Neuronal stem cell (in vitro differentiated cells): ENCODE measurements at regions not wholly inside any gene's neighbourhood (a gene's known extent, or its start where the extent isn't known, plus 50 kb on each side); places are given as distances from the start of the nearest gene placed in this dataset.

Source experiments
- DNase-seq: peaks from one replicate; pipeline ENCODE4 v3.0.0-alpha.2; 2013; ENCODE audit warnings: low spot score
- H2AFZ ChIP-seq: one replicate; pipeline ENCODE4 v1.6.1; 2013; ENCODE audit warnings: mild to moderate bottlenecking, low read length, inconsistent platforms
- H2AK5ac ChIP-seq: 2 replicates; pipeline ENCODE4 v1.6.1; 2013; ENCODE audit warnings: low read depth, mild to moderate bottlenecking, inconsistent platforms, low read length, moderate library complexity, mixed read lengths
- H2BK120ac ChIP-seq: 2 replicates; pipeline ENCODE4 v1.6.1; 2013; ENCODE audit warnings: low read depth, mild to moderate bottlenecking, inconsistent platforms, low read length, moderate library complexity, mixed read lengths
- H2BK12ac ChIP-seq: one replicate; pipeline ENCODE4 v1.6.1; 2013; ENCODE audit warnings: low read length, inconsistent platforms
- H2BK15ac ChIP-seq: 2 replicates; pipeline ENCODE4 v1.6.1; 2013; ENCODE audit warnings: mild to moderate bottlenecking, low read length, inconsistent platforms, mixed read lengths
- H2BK5ac ChIP-seq: one replicate; pipeline ENCODE4 v1.6.1; 2013; ENCODE audit warnings: inconsistent platforms, mild to moderate bottlenecking, low read length, moderate library complexity
- H3K14ac ChIP-seq: one replicate; pipeline ENCODE4 v1.6.1; 2013; ENCODE audit warnings: low read length, inconsistent platforms
- H3K18ac ChIP-seq: 2 replicates; pipeline ENCODE4 v1.6.1; 2013; ENCODE audit warnings: low read length, inconsistent platforms
- H3K23ac ChIP-seq: 2 replicates; pipeline ENCODE4 v1.6.1; 2013; ENCODE audit warnings: low read depth, mild to moderate bottlenecking, mixed read lengths, low read length, inconsistent platforms; ENCODE audit not compliant: poor library complexity
- H3K27ac ChIP-seq: replicated peaks from 3 replicates; pipeline ENCODE4 v1.5.1; 2013; ENCODE audit warnings: low read length, inconsistent platforms
- H3K27me3 ChIP-seq, 3 experiments: 2 replicates each; pipeline ENCODE4 v1.6.1; 2013; ENCODE audit warnings: low read length in 3 of 3, mild to moderate bottlenecking in 2 of 3, inconsistent platforms in 1 of 3, low read depth in 1 of 3, mixed read lengths in 1 of 3, moderate library complexity in 1 of 3; ENCODE audit not compliant: control insufficient read depth in 3 of 3, insufficient read depth in 3 of 3
- H3K36me3 ChIP-seq, 2 donors: replicated peaks in 1 of 2; 2 replicates each; pipeline ENCODE4 v1.6.1; 2013; ENCODE audit warnings: low read length in 2 of 2; ENCODE audit not compliant: control insufficient read depth in 2 of 2, insufficient read depth in 2 of 2
- H3K4ac ChIP-seq: 2 replicates; pipeline ENCODE4 v1.6.1; 2013; ENCODE audit warnings: inconsistent platforms, mild to moderate bottlenecking, low read length, moderate library complexity
- H3K4me1 ChIP-seq, 2 donors: 1 replicate in 1 of 2; 2 replicates in 1 of 2; pipeline ENCODE4 v1.6.1; 2013; ENCODE audit warnings: low read length in 2 of 2, low read depth in 1 of 2; ENCODE audit not compliant: control insufficient read depth in 2 of 2, insufficient read depth in 1 of 2
- H3K4me2 ChIP-seq: one replicate; pipeline ENCODE4 v1.6.1; 2013; ENCODE audit warnings: mild to moderate bottlenecking, low read length, inconsistent platforms; ENCODE audit not compliant: insufficient read depth, poor library complexity, severe bottlenecking
- H3K4me3 ChIP-seq, 2 donors: 2 replicates each; pipeline ENCODE4 v1.5.1; 2013; ENCODE audit warnings: low read length in 2 of 2, mild to moderate bottlenecking in 2 of 2, inconsistent platforms in 1 of 2, moderate library complexity in 1 of 2
- H3K79me1 ChIP-seq: one replicate; pipeline ENCODE4 v1.6.1; 2013; ENCODE audit warnings: low read depth, mild to moderate bottlenecking, inconsistent platforms, low read length, moderate library complexity
- H3K9ac ChIP-seq: one replicate; pipeline ENCODE4 v1.6.1; 2013; ENCODE audit warnings: mild to moderate bottlenecking, low read depth, low read length, inconsistent platforms; ENCODE audit not compliant: poor library complexity
- H3K9me3 ChIP-seq, 2 donors: replicated peaks in 1 of 2; 2 replicates each; pipeline versions ENCODE3 to v1.6.1; 2013; ENCODE audit warnings: low read length in 2 of 2, mild to moderate bottlenecking in 2 of 2, inconsistent platforms in 1 of 2, low read depth in 1 of 2, mixed read lengths in 1 of 2, moderate library complexity in 1 of 2; ENCODE audit not compliant: control insufficient read depth in 2 of 2, insufficient read depth in 1 of 2
- H4K8ac ChIP-seq: one replicate; pipeline ENCODE4 v1.6.1; 2013; ENCODE audit warnings: low read depth, mild to moderate bottlenecking, inconsistent platforms, low read length, moderate library complexity
- H4K91ac ChIP-seq: one replicate; pipeline ENCODE4 v1.6.1; 2013; ENCODE audit warnings: low read length, low read depth, mild to moderate bottlenecking, inconsistent platforms; ENCODE audit not compliant: poor library complexity
- WGBS, 2 donors: extraction: QIAGEN DNeasy Blood & Tissue Kit; methylation state at CpG; one replicate each; pipeline ENCODE4 v1.1.7; 2013; ENCODE audit warnings: missing lambda C conversion rate in 2 of 2, mixed read lengths in 1 of 2; ENCODE audit not compliant: insufficient read length in 2 of 2, insufficient replicate concordance in 1 of 2; ENCODE audit errors: extremely low coverage in 2 of 2; 5-methylcytosine and 5-hydroxymethylcytosine counted together

GRCh38 chr6:121688974-121689373 is 253.5 kb downstream of the GJA1 start:
- H3K14ac ChIP-seq, result no peak overlapping the region
- no peak overlapping the region for H3K27ac ChIP-seq
- no peak overlapping the region for H3K18ac ChIP-seq
- no peak overlapping the region for H2AK5ac ChIP-seq
- H3K79me1 ChIP-seq, result no peaks in the 10 kb centered on the region
- DNase-seq, result no peak
- H3K9ac ChIP-seq, result no peak overlapping the region
- H3K4me1 ChIP-seq, result peaks cover 0 to 1% of the 10 kb centered on the region in 2 donors
- H4K8ac ChIP-seq, result no peak overlapping the region
- no peaks in the 10 kb centered on the region for H3K27me3 ChIP-seq
- no peak overlapping the region for H3K4ac ChIP-seq
- no peak overlapping the region for H3K4me3 ChIP-seq
- no peak overlapping the region for H2BK15ac ChIP-seq
- no peak overlapping the region for H4K91ac ChIP-seq
- H3K36me3 ChIP-seq, result no peaks in the 10 kb centered on the region
- no peak overlapping the region for H2BK12ac ChIP-seq
- no peaks in the 10 kb centered on the region for H3K9me3 ChIP-seq
- H2AFZ ChIP-seq, result no peak overlapping the region
- WGBS, 2 donors, result no CpG with 5 or more reads among the region's 2 CpGs
- H3K23ac ChIP-seq, result no peak overlapping the region
- no peak overlapping the region for H2BK120ac ChIP-seq
- no peak overlapping the region for H2BK5ac ChIP-seq
- H3K4me2 ChIP-seq, result no peak overlapping the region

GRCh38 chr6:121691126-121691551 is 255.7 kb downstream of the GJA1 start:
- no peak overlapping the region for H2AFZ ChIP-seq
- no peak overlapping the region for H3K23ac ChIP-seq
- no peak for DNase-seq

GRCh38 chr6:121694389-121694788 is 258.9 kb downstream of the GJA1 start:
- Histone ChIP-seq H3K27ac (no peak overlapping the region), H3K4me3 (no peak overlapping the region), H3K18ac (no peak overlapping the region), H3K4me1 (no peaks in the 10 kb centered on the region), H3K27me3 (no peaks in the 10 kb centered on the region), H3K9ac (no peak overlapping the region), H3K4me2 (no peak overlapping the region), H2AFZ (no peak overlapping the region), H2BK5ac (no peak overlapping the region), H4K8ac (no peak overlapping the region), H3K79me1 (no peaks in the 10 kb centered on the region), H2BK120ac (no peak overlapping the region), H3K4ac (no peak overlapping the region), H2BK12ac (no peak overlapping the region), H3K23ac (no peak overlapping the region), H2AK5ac (no peak overlapping the region), H3K9me3 (no peaks in the 10 kb centered on the region), H3K36me3 (no peaks in the 10 kb centered on the region), H2BK15ac (no peak overlapping the region), H4K91ac (no peak overlapping the region), H3K14ac (no peak overlapping the region)
- WGBS, 2 donors, result no CpG with 5 or more reads among the region's 3 CpGs
- no peak for DNase-seq

More at GRCh38 chr6:121691126-121691551, 255.7 kb downstream of the GJA1 start:
- Histone ChIP-seq H3K18ac (no peak overlapping the region), H3K4me1 (peaks cover 0 to 1% of the 10 kb centered on the region in 2 donors), H3K4me3 (no peak overlapping the region), H2BK15ac (no peak overlapping the region), H2BK5ac (no peak overlapping the region), H2AK5ac (no peak overlapping the region), H3K27ac (no peak overlapping the region), H3K14ac (no peak overlapping the region), H4K8ac (no peak overlapping the region), H4K91ac (no peak overlapping the region), H3K27me3 (no peaks in the 10 kb centered on the region), H3K9me3 (no peaks in the 10 kb centered on the region), H3K4ac (no peak overlapping the region), H2BK12ac (no peak overlapping the region), H3K9ac (no peak overlapping the region), H3K79me1 (no peaks in the 10 kb centered on the region), H2BK120ac (no peak overlapping the region), H3K36me3 (no peaks in the 10 kb centered on the region), H3K4me2 (no peak overlapping the region)
- no CpG with 5 or more reads among the region's 1 CpG for WGBS, 2 donors

GRCh38 chr6:121694801-121695251 is 259.4 kb downstream of the GJA1 start:
- no peak overlapping the region for H3K4ac ChIP-seq
- H3K27me3 ChIP-seq, result no peaks in the 10 kb centered on the region
- H3K36me3 ChIP-seq, result no peaks in the 10 kb centered on the region
- H2BK15ac ChIP-seq, result no peak overlapping the region
- H3K79me1 ChIP-seq, result no peaks in the 10 kb centered on the region
- no CpG with 5 or more reads among the region's 3 CpGs for WGBS, 2 donors
- no peak overlapping the region for H3K18ac ChIP-seq
- no peak overlapping the region for H2BK120ac ChIP-seq
- no peak overlapping the region for H4K91ac ChIP-seq
- no peaks in the 10 kb centered on the region for H3K9me3 ChIP-seq
- H3K4me3 ChIP-seq, result no peak overlapping the region
- no peak overlapping the region for H4K8ac ChIP-seq
- no peak overlapping the region for H3K4me2 ChIP-seq
- no peak overlapping the region for H3K14ac ChIP-seq
- H2AFZ ChIP-seq, result no peak overlapping the region
- H3K9ac ChIP-seq, result no peak overlapping the region
- H3K27ac ChIP-seq, result no peak overlapping the region
- H3K23ac ChIP-seq, result no peak overlapping the region
- no peak overlapping the region for H2BK12ac ChIP-seq
- no peak overlapping the region for H2BK5ac ChIP-seq
- no peaks in the 10 kb centered on the region for H3K4me1 ChIP-seq
- no peak for DNase-seq
- no peak overlapping the region for H2AK5ac ChIP-seq
